Memory B cell (primary cell): ENCODE measurements at regions not wholly inside any gene's neighbourhood (a gene's known extent, or its start where the extent isn't known, plus 50 kb on each side); places are given as distances from the start of the nearest gene placed in this dataset.
"Not testable (repeated sequence)": the region's sequence is repeated elsewhere in the genome, so short reads cannot be mapped to it uniquely, and the experiment has no call there.

Experiments
- ATAC-seq: fragments of 150-1000 bp; cut with Tn5 transposase; 2 replicates; pipeline ENCODE4 v1.10.0; 2021; ENCODE audit warnings: low read depth, mild to moderate bottlenecking, moderate library complexity
- DNase-seq, 2 donors: peaks; one replicate each; pipeline ENCODE4 v3.0.0; 2022; ENCODE audit warnings: low spot score in 2 of 2
- H3K27ac Mint-ChIP-seq: one replicate; pipeline ENCODE4 v1.8.0; 2022; ENCODE audit warnings: mild to moderate bottlenecking, moderate library complexity, mixed read lengths
- H3K27me3 Mint-ChIP-seq: one replicate; pipeline ENCODE4 v1.8.0; 2022; ENCODE audit warnings: mixed read lengths
- H3K36me3 Mint-ChIP-seq: one replicate; pipeline ENCODE4 v1.8.0; 2022; ENCODE audit warnings: mild to moderate bottlenecking, mixed read lengths
- H3K4me1 Mint-ChIP-seq: one replicate; pipeline ENCODE4 v1.8.0; 2022; ENCODE audit warnings: mixed read lengths
- H3K4me3 Mint-ChIP-seq: one replicate; pipeline ENCODE4 v1.8.0; 2022; ENCODE audit warnings: mild to moderate bottlenecking, moderate library complexity, mixed read lengths
- H3K9me3 Mint-ChIP-seq: one replicate; pipeline ENCODE4 v1.8.0; 2022; ENCODE audit warnings: mixed read lengths

DNA sequence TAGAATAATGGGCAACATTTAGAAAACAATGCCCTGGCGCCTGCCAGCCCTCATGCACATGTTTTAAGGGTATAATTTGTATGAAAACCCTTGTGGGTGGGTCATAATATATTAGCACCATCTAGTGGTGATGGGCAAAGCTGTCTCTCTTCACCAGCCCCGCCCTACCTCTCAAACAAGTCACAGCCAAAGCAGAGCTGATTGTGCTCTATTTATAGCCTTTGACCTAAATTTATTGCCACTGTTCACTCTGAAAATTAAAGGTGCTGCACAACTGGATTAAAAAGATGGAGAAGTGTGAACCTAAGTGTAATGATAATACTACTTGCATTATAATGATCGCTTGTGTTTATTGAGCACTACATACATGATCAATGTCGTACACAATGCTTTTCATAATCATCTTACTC lies 131.9 kb upstream of the ANKH start:
- peak; percentile 96 for ATAC-seq
- peaks cover 1% of the 10 kb centered on the region for H3K9me3 Mint-ChIP-seq
- H3K27ac Mint-ChIP-seq: no peak overlapping the region
- peak; percentile 34 to 63 for DNase-seq
- H3K27me3 Mint-ChIP-seq: peaks cover 3% of the 10 kb centered on the region
- H3K36me3 Mint-ChIP-seq: no peaks in the 10 kb centered on the region
- H3K4me3 Mint-ChIP-seq: no peak overlapping the region
- peaks cover 22% of the 10 kb centered on the region for H3K4me1 Mint-ChIP-seq

- H3K36me3 Mint-ChIP-seq: peaks cover 3% of the 10 kb centered on the region
- DNase-seq: no peak
- H3K4me3 Mint-ChIP-seq: no peak overlapping the region
- H3K4me1 Mint-ChIP-seq: peaks cover 27% of the 10 kb centered on the region
- no peak overlapping the region for H3K27ac Mint-ChIP-seq
- H3K9me3 Mint-ChIP-seq: peaks cover 4% of the 10 kb centered on the region
- peaks cover 3% of the 10 kb centered on the region for H3K27me3 Mint-ChIP-seq
- ATAC-seq: no peak
Observed at GRCh38 chr5:15002791-15003190, 131.2 kb upstream of the ANKH start.

GRCh38 chr5:15002173-15002572 lies 130.6 kb upstream of the ANKH start:
- Mint-ChIP-seq H3K36me3 (peaks cover 3% of the 10 kb centered on the region), H3K27me3 (peaks cover 3% of the 10 kb centered on the region), H3K4me1 (peaks cover 31% of the 10 kb centered on the region), H3K27ac (no peak overlapping the region), H3K9me3 (peaks cover 4% of the 10 kb centered on the region), H3K4me3 (no peak overlapping the region)
- no peak for ATAC-seq
- DNase-seq: no peak

GRCh38 chr5:15001517-15001916 lies 129.9 kb upstream of the ANKH start:
- Mint-ChIP-seq H3K9me3 (peaks cover 4% of the 10 kb centered on the region), H3K27ac (peak overlapping the region; percentile 62), H3K4me1 (peaks cover 31% of the 10 kb centered on the region), H3K4me3 (no peak overlapping the region), H3K36me3 (peaks cover 3% of the 10 kb centered on the region), H3K27me3 (peaks cover 3% of the 10 kb centered on the region)
- ATAC-seq (no peak), DNase-seq (no peak)

DNA sequence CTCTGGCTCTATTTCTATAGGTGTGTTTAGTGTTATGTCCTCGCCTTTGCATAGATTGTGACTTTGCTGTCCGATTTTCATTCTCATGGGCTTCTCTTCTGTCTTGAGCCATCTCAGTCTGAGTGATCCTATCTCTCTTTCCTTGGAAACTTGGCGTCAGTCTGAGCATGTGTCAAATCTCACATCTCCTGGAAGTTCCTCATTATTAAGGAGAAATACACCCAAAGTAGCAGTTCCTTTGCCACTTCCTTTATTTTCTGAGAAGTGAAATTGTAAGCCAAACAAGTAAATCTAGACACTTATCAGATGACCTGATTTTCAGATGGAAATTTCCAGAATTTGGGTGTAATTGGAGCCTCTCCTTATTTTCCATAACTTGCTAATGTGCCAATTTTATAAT lies 126.9 kb upstream of the ANKH start:
- Mint-ChIP-seq H3K9me3 (peaks cover 3% of the 10 kb centered on the region), H3K36me3 (peaks cover 3% of the 10 kb centered on the region), H3K4me1 (peaks cover 24% of the 10 kb centered on the region), H3K4me3 (peak overlapping the region; percentile 16), H3K27me3 (peaks cover 2% of the 10 kb centered on the region), H3K27ac (peak overlapping the region; percentile 89)
- DNase-seq (no peak), ATAC-seq (peak; percentile 8)

DNA sequence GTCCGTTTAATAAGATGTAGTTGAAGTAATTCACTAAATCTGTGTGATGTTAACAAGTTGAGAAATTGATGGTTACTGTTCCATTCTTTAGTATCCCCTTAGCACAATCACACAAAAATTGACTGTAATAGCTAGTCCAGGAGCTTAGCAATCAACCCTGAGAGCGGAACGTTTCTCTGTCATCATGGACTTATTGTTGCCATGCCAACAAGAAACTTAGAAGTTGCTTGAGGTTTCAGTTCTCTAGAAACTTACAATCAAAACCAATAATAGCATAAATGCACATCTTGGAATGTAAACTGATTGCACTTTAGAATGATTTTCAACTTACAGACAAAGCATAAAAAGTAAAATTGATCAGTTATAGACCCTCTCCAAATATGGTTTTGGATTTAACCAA lies 125.4 kb upstream of the ANKH start:
- Mint-ChIP-seq H3K36me3 (peaks cover 3% of the 10 kb centered on the region), H3K4me1 (peaks cover 23% of the 10 kb centered on the region), H3K27me3 (no peaks in the 10 kb centered on the region), H3K27ac (peak overlapping the region; percentile 89), H3K9me3 (peaks cover 3% of the 10 kb centered on the region), H3K4me3 (no peak overlapping the region)
- peak in 1 of 2 donors; percentile 57 for DNase-seq
- ATAC-seq: peak; percentile 73

GRCh38 chr5:14995229-14995628 lies 123.7 kb upstream of the ANKH start:
- peaks cover 22% of the 10 kb centered on the region for H3K4me1 Mint-ChIP-seq
- no peak overlapping the region for H3K4me3 Mint-ChIP-seq
- H3K27ac Mint-ChIP-seq: peak overlapping the region; percentile 89
- DNase-seq: no peak
- peaks cover 3% of the 10 kb centered on the region for H3K36me3 Mint-ChIP-seq
- peaks cover 3% of the 10 kb centered on the region for H3K9me3 Mint-ChIP-seq
- ATAC-seq: no peak
- H3K27me3 Mint-ChIP-seq: no peaks in the 10 kb centered on the region

- Mint-ChIP-seq H3K27ac (peak overlapping the region; percentile 98), H3K4me3 (peak overlapping the region; percentile 95), H3K4me1 (peaks cover 10% of the 10 kb centered on the region)
- not testable (repeated sequence) for H3K27me3 Mint-ChIP-seq, H3K9me3 Mint-ChIP-seq, ATAC-seq, H3K36me3 Mint-ChIP-seq
- peak in 1 of 2 donors; percentile 14 for DNase-seq
Observed at GRCh38 chr5:14993459-14994133, 122.0 kb upstream of the ANKH start.

GRCh38 chr5:14992751-14993458 lies 121.3 kb upstream of the ANKH start:
- ATAC-seq: peak; percentile 89
- not testable (repeated sequence) for H3K4me1 Mint-ChIP-seq, H3K9me3 Mint-ChIP-seq, H3K36me3 Mint-ChIP-seq, H3K27me3 Mint-ChIP-seq
- Mint-ChIP-seq H3K4me3 (peak overlapping the region; percentile 95), H3K27ac (peak overlapping the region; percentile 98)
- peak; percentile 57 to 73 for DNase-seq

DNA sequence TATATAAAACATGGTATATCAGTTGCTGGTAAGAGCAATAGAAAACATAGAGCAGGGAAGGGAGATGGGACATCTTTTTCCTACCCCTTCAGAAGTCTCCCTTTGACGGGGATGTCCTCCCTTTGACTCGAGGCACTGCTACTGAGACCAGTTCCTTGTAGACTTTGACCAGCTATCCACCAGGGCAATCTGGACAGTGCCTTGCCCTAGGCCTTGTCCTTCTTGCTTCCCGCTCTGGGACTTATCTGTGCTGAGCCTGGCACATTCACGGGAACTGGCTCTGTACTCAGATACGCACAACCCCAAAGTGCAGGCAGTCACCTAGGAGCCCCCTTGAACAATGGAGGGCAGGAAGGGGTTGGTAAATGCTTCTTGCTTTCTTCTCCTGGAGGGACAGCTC lies 116.6 kb upstream of the ANKH start:
- Mint-ChIP-seq H3K27me3 (peaks cover 3% of the 10 kb centered on the region), H3K27ac (peak overlapping the region; percentile 35), H3K4me1 (peaks cover 9% of the 10 kb centered on the region), H3K4me3 (no peak overlapping the region), H3K36me3 (no peaks in the 10 kb centered on the region), H3K9me3 (no peaks in the 10 kb centered on the region)
- DNase-seq (no peak), ATAC-seq (no peak)

GRCh38 chr5:14986413-14986812 lies 114.8 kb upstream of the ANKH start:
- no peaks in the 10 kb centered on the region for H3K36me3 Mint-ChIP-seq
- peaks cover 3% of the 10 kb centered on the region for H3K27me3 Mint-ChIP-seq
- DNase-seq (no peak), ATAC-seq (no peak)
- H3K4me3 Mint-ChIP-seq: no peak overlapping the region
- H3K27ac Mint-ChIP-seq: no peak overlapping the region
- no peaks in the 10 kb centered on the region for H3K9me3 Mint-ChIP-seq
- peaks cover 9% of the 10 kb centered on the region for H3K4me1 Mint-ChIP-seq

GRCh38 chr5:14983666-14984441 lies 112.3 kb upstream of the ANKH start:
- DNase-seq: no peak
- ATAC-seq: peak; percentile 61
- Mint-ChIP-seq H3K9me3 (no peaks in the 10 kb centered on the region), H3K4me1 (peaks cover 9% of the 10 kb centered on the region), H3K27ac (no peak overlapping the region), H3K27me3 (peaks cover 3% of the 10 kb centered on the region), H3K4me3 (no peak overlapping the region), H3K36me3 (no peaks in the 10 kb centered on the region)

GRCh38 chr5:14980698-14981097 lies 109.1 kb upstream of the ANKH start:
- H3K9me3 Mint-ChIP-seq: no peaks in the 10 kb centered on the region
- H3K27me3 Mint-ChIP-seq: peaks cover 3% of the 10 kb centered on the region
- DNase-seq (no peak), ATAC-seq (no peak)
- H3K36me3 Mint-ChIP-seq: no peaks in the 10 kb centered on the region
- no peak overlapping the region for H3K27ac Mint-ChIP-seq
- no peak overlapping the region for H3K4me3 Mint-ChIP-seq
- peaks cover 9% of the 10 kb centered on the region for H3K4me1 Mint-ChIP-seq

GRCh38 chr5:14977058-14977685 lies 105.6 kb upstream of the ANKH start:
- Mint-ChIP-seq H3K36me3 (no peaks in the 10 kb centered on the region), H3K4me3 (no peak overlapping the region), H3K27ac (no peak overlapping the region), H3K4me1 (no peaks in the 10 kb centered on the region), H3K9me3 (no peaks in the 10 kb centered on the region), H3K27me3 (no peaks in the 10 kb centered on the region)
- DNase-seq (no peak), ATAC-seq (no peak)
